Nephron (organoid): ENCODE measurements at regions not wholly inside any gene's neighbourhood (a gene's known extent, or its start where the extent isn't known, plus 50 kb on each side); places are given as distances from the start of the nearest gene placed in this dataset.

ENCODE experiments used
- H3K27ac Mint-ChIP-seq, 3 experiments: 2 replicates each; pipeline ENCODE4 v1.8.0; 2020; ENCODE audit warnings: mixed read lengths in 3 of 3, mild to moderate bottlenecking in 2 of 3, moderate library complexity in 1 of 3
- H3K27me3 Mint-ChIP-seq: 2 replicates; pipeline ENCODE4 v1.8.0; 2021; ENCODE audit warnings: low read depth, mild to moderate bottlenecking, moderate library complexity, mixed read lengths
- H3K36me3 Mint-ChIP-seq: 2 replicates; pipeline ENCODE4 v1.8.0; 2020; ENCODE audit warnings: low read depth, mixed read lengths
- H3K4me1 Mint-ChIP-seq: 2 replicates; pipeline ENCODE4 v1.8.0; 2020; ENCODE audit warnings: mixed read lengths
- H3K4me3 Mint-ChIP-seq, 3 experiments: 2 replicates each; pipeline ENCODE4 v1.8.0; 2020; ENCODE audit warnings: mild to moderate bottlenecking in 3 of 3, mixed read lengths in 3 of 3, moderate library complexity in 2 of 3
- H3K9me3 Mint-ChIP-seq: 2 replicates; pipeline ENCODE4 v1.8.0; 2020; ENCODE audit warnings: mixed read lengths
- CTCF ChIP-seq, 3 experiments: fragments of 200-600 bp; sonication (generic); IDR thresholded peaks; one replicate each; pipeline ENCODE4 v1.5.0; 2021; ENCODE audit warnings: antibody characterized with exemption in 3 of 3; ENCODE audit not compliant: unreplicated experiment in 3 of 3

GRCh38 chr12:80045594-80045993 is 53.7 kb upstream of the OTOGL start:
- no peak for TF ChIP-seq CTCF (IDR thresholded peaks at IDR 0.05; ENCODE audit: unreplicated experiment in 3 of 3)
- Mint-ChIP-seq H3K4me3 (no peak overlapping the region), H3K36me3 (no peaks in the 10 kb centered on the region), H3K9me3 (peaks cover 5% of the 10 kb centered on the region), H3K27me3 (no peaks in the 10 kb centered on the region), H3K4me1 (no peaks in the 10 kb centered on the region), H3K27ac (no peak overlapping the region)

GRCh38 chr12:80044694-80045046 is 54.7 kb upstream of the OTOGL start:
- no peaks in the 10 kb centered on the region for H3K9me3 Mint-ChIP-seq
- H3K36me3 Mint-ChIP-seq, result no peaks in the 10 kb centered on the region
- no peak for TF ChIP-seq CTCF (IDR thresholded peaks at IDR 0.05; ENCODE audit: unreplicated experiment in 3 of 3)
- H3K27ac Mint-ChIP-seq, result no peak overlapping the region
- H3K4me1 Mint-ChIP-seq, result no peaks in the 10 kb centered on the region
- no peak overlapping the region for H3K4me3 Mint-ChIP-seq
- H3K27me3 Mint-ChIP-seq, result no peaks in the 10 kb centered on the region

GRCh38 chr12:80041692-80042091 is 57.6 kb upstream of the OTOGL start:
- no peaks in the 10 kb centered on the region for H3K4me1 Mint-ChIP-seq
- no peaks in the 10 kb centered on the region for H3K9me3 Mint-ChIP-seq
- H3K27ac Mint-ChIP-seq, result peak overlapping the region in 1 of 3 experiments; percentile 29
- no peak for TF ChIP-seq CTCF (IDR thresholded peaks at IDR 0.05; ENCODE audit: unreplicated experiment in 3 of 3)
- H3K27me3 Mint-ChIP-seq, result no peaks in the 10 kb centered on the region
- no peaks in the 10 kb centered on the region for H3K36me3 Mint-ChIP-seq
- no peak overlapping the region for H3K4me3 Mint-ChIP-seq

GRCh38 chr12:80041071-80041470 is 58.3 kb upstream of the OTOGL start:
- Mint-ChIP-seq H3K4me1 (no peaks in the 10 kb centered on the region), H3K9me3 (no peaks in the 10 kb centered on the region), H3K4me3 (no peak overlapping the region), H3K27me3 (no peaks in the 10 kb centered on the region), H3K27ac (no peak overlapping the region), H3K36me3 (no peaks in the 10 kb centered on the region)
- no peak for TF ChIP-seq CTCF (IDR thresholded peaks at IDR 0.05; ENCODE audit: unreplicated experiment in 3 of 3)

GRCh38 chr12:80040075-80040738 is 59.1 kb upstream of the OTOGL start:
- TF ChIP-seq CTCF (IDR thresholded peaks at IDR 0.05; ENCODE audit: unreplicated experiment in 3 of 3), result no peak
- H3K27me3 Mint-ChIP-seq, result no peaks in the 10 kb centered on the region
- no peak overlapping the region for H3K4me3 Mint-ChIP-seq
- no peaks in the 10 kb centered on the region for H3K36me3 Mint-ChIP-seq
- no peaks in the 10 kb centered on the region for H3K4me1 Mint-ChIP-seq
- H3K27ac Mint-ChIP-seq, result no peak overlapping the region
- no peaks in the 10 kb centered on the region for H3K9me3 Mint-ChIP-seq

GRCh38 chr12:80038062-80038560 is 61.2 kb upstream of the OTOGL start:
- TF ChIP-seq CTCF (IDR thresholded peaks at IDR 0.05; ENCODE audit: unreplicated experiment in 3 of 3), result no peak
- H3K36me3 Mint-ChIP-seq, result no peaks in the 10 kb centered on the region

More at GRCh38 chr12:80038062-80038560, 61.2 kb upstream of the OTOGL start:
- Mint-ChIP-seq H3K27me3 (no peaks in the 10 kb centered on the region), H3K27ac (no peak overlapping the region), H3K4me1 (peaks cover 8% of the 10 kb centered on the region), H3K9me3 (no peaks in the 10 kb centered on the region), H3K4me3 (no peak overlapping the region)
